Adrenal gland (tissue), 5 donors: ENCODE measurements at regions not wholly inside any gene's neighbourhood (a gene's known extent, or its start where the extent isn't known, plus 50 kb on each side); places are given as distances from the start of the nearest gene placed in this dataset.

Source experiments
- CTCF ChIP-seq, 6 experiments: fragments of 450-650 bp in 4 of 6; fragments of 200-600 bp in 2 of 6; sonication (generic) in 1 of 6; IDR thresholded peaks; 1 replicate in 5 of 6; 2 replicates in 1 of 6; pipeline versions ENCODE4 v1.5.1 to v1.8.0; 2016 to 2021; ENCODE audit warnings: antibody characterized with exemption in 6 of 6, mild to moderate bottlenecking in 2 of 6, moderate library complexity in 1 of 6
- POLR2A ChIP-seq, 2 donors: fragments of 450-650 bp; IDR thresholded peaks; one replicate each; pipeline ENCODE4 v1.6.1; 2017; ENCODE audit warnings: antibody characterized with exemption in 2 of 2, mild to moderate bottlenecking in 2 of 2, moderate library complexity in 1 of 2
- donor health status: DM: no; HTN: no; CAD: no.

GRCh38 chr3:64890466-64890865 is 202.7 kb upstream of the ADAMTS9 start:
- TF ChIP-seq CTCF (IDR thresholded peaks at IDR 0.05): no peak
- no peak for TF ChIP-seq POLR2A (IDR thresholded peaks at IDR 0.05)
